ENCODE measurements at regions not wholly inside any gene's neighbourhood (a gene's known extent, or its start where the extent isn't known, plus 50 kb on each side); places are given as distances from the start of the nearest gene placed in this dataset.

GRCh38 chr1:184329245-184329953 is 57.4 kb upstream of the C1orf21 start:
- DNase-seq = no peak

- peak; percentile 47 for DNase-seq
Observed at GRCh38 chr1:184329962-184330868, 56.6 kb upstream of the C1orf21 start.

GRCh38 chr1:184330875-184331274 is 56.0 kb upstream of the C1orf21 start:
- DNase-seq = no peak
